Activated naive CD4-positive, alpha-beta T cell treated with anti-CD3 and anti-CD28 coated beads, Interleukin-2, amount 10 ng/mL, durations not matched to agents 7 days and 5 days (primary cell): ENCODE measurements at regions not wholly inside any gene's neighbourhood (a gene's known extent, or its start where the extent isn't known, plus 50 kb on each side); places are given as distances from the start of the nearest gene placed in this dataset.
"Not testable (repeated sequence)": the region's sequence is repeated elsewhere in the genome, so short reads cannot be mapped to it uniquely, and the experiment has no call there.

Source experiments
- CTCF ChIA-PET: fragments of 350-600 bp; sonication (Branson Sonifier 250); formaldehyde crosslinking; loops from one replicate; lab custom pipeline; 2021; ENCODE audit warnings: antibody characterized with exemption; lab: Charles Lee
- DNase-seq: peaks from one replicate; pipeline ENCODE4 v3.0.0-alpha.2; 2020
- H3K27ac Mint-ChIP-seq: one replicate; pipeline ENCODE4 v1.8.0; 2021; ENCODE audit warnings: mild to moderate bottlenecking, moderate library complexity, mixed read lengths
- H3K27me3 Mint-ChIP-seq: one replicate; pipeline ENCODE4 v1.8.0; 2021; ENCODE audit warnings: mild to moderate bottlenecking, mixed read lengths
- H3K36me3 Mint-ChIP-seq: one replicate; pipeline ENCODE4 v1.8.0; 2021; ENCODE audit warnings: mixed read lengths
- H3K4me1 Mint-ChIP-seq: one replicate; pipeline ENCODE4 v1.8.0; 2021; ENCODE audit warnings: mixed read lengths
- H3K4me3 Mint-ChIP-seq: one replicate; pipeline ENCODE4 v1.8.0; 2021; ENCODE audit warnings: mild to moderate bottlenecking, moderate library complexity, mixed read lengths
- H3K9me3 Mint-ChIP-seq: one replicate; pipeline ENCODE4 v1.8.0; 2021; ENCODE audit warnings: mixed read lengths

- Mint-ChIP-seq H3K9me3 (no peaks in the 10 kb centered on the region), H3K4me3 (no peak overlapping the region), H3K4me1 (no peaks in the 10 kb centered on the region), H3K36me3 (no peaks in the 10 kb centered on the region), H3K27ac (no peak overlapping the region), H3K27me3 (no peaks in the 10 kb centered on the region)
- CTCF ChIA-PET = interaction anchor here (0.6 kb wide), 1 partner anchor 94 kb away, joined by 3 read pairs; no protein-coding TSS in a partner anchor
- no peak for DNase-seq
These were observed 515.2 kb downstream of the ZEB2 start for GRCh38 chr2:144004742-144005141.

- Mint-ChIP-seq H3K4me1 (no peaks in the 10 kb centered on the region), H3K27ac (no peak overlapping the region), H3K27me3 (no peaks in the 10 kb centered on the region), H3K4me3 (no peak overlapping the region), H3K36me3 (no peaks in the 10 kb centered on the region), H3K9me3 (no peaks in the 10 kb centered on the region)
- CTCF ChIA-PET = no interaction called here
- no peak for DNase-seq
These were observed 516.4 kb downstream of the ZEB2 start for GRCh38 chr2:144003460-144004075.

DNA sequence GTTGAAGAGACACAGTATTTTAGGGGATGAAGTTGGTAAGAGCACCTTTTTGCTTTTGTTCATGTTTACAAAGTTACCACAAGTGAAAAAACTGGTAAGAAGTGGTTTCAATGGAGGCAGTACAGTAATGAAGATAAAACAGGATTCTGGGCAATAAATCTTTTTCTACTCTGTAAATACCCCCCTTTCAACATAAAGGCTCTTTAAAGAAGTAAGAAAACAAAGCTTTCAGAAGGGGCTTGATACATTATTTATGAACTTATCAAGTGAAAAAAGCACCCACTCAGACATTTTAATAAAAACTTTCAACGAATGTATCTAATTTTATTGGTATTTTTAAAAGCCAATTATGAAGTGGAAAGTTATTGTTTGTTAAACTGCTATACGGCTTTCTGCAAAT, 522.9 kb downstream of the ZEB2 start:
- no peaks in the 10 kb centered on the region for H3K9me3 Mint-ChIP-seq
- no peak overlapping the region for H3K4me3 Mint-ChIP-seq
- no peak for DNase-seq
- H3K27ac Mint-ChIP-seq = no peak overlapping the region
- H3K27me3 Mint-ChIP-seq = no peaks in the 10 kb centered on the region
- H3K36me3 Mint-ChIP-seq = no peaks in the 10 kb centered on the region
- CTCF ChIA-PET = no interaction called here
- no peaks in the 10 kb centered on the region for H3K4me1 Mint-ChIP-seq

GRCh38 chr2:143994961-143995360, 525.0 kb downstream of the ZEB2 start:
- CTCF ChIA-PET = no interaction called here
- H3K27ac Mint-ChIP-seq = no peak overlapping the region
- no peaks in the 10 kb centered on the region for H3K4me1 Mint-ChIP-seq
- DNase-seq = no peak
- H3K27me3 Mint-ChIP-seq = no peaks in the 10 kb centered on the region
- peaks cover 5% of the 10 kb centered on the region for H3K9me3 Mint-ChIP-seq
- H3K4me3 Mint-ChIP-seq = no peak overlapping the region
- no peaks in the 10 kb centered on the region for H3K36me3 Mint-ChIP-seq

- CTCF ChIA-PET, H3K4me3 Mint-ChIP-seq, H3K4me1 Mint-ChIP-seq, H3K36me3 Mint-ChIP-seq, DNase-seq, H3K27me3 Mint-ChIP-seq, H3K9me3 Mint-ChIP-seq, H3K27ac Mint-ChIP-seq: not testable (repeated sequence)
These were observed 528.3 kb downstream of the ZEB2 start for GRCh38 chr2:143991596-143991995.

- H3K27me3 Mint-ChIP-seq = no peaks in the 10 kb centered on the region
- no peak for DNase-seq
- no peaks in the 10 kb centered on the region for H3K36me3 Mint-ChIP-seq
- H3K4me3 Mint-ChIP-seq = no peak overlapping the region
- H3K4me1 Mint-ChIP-seq = no peaks in the 10 kb centered on the region
- CTCF ChIA-PET = no interaction called here
- H3K27ac Mint-ChIP-seq = no peak overlapping the region
- H3K9me3 Mint-ChIP-seq = peaks cover 5% of the 10 kb centered on the region
These were observed 531.8 kb downstream of the ZEB2 start for GRCh38 chr2:143988082-143988481.

- CTCF ChIA-PET = no interaction called here
These were observed 538.5 kb downstream of the ZEB2 start for GRCh38 chr2:143981428-143981827.

DNA sequence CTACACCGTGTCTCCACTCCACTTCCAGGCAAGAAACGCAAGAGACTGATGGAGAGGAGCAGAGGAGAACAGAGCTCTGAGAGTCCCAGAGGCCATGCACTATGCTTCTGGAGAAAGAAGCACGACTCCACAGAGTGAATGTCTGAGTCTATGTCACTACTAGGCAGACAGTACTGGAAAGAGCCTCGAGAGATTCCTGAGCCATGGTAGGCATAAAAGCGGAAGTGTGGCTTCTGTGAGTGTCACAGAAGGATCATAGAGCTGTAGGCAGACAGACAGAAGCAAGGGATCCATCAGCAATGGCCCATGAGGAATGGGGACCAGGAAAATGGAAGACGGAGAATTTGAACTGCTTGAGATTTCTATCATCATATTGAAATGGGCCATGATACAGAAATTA, 542.6 kb downstream of the ZEB2 start:
- Mint-ChIP-seq H3K4me1 (no peaks in the 10 kb centered on the region), H3K27me3 (no peaks in the 10 kb centered on the region), H3K9me3 (no peaks in the 10 kb centered on the region), H3K4me3 (no peak overlapping the region), H3K27ac (no peak overlapping the region), H3K36me3 (no peaks in the 10 kb centered on the region)
- DNase-seq = no peak
- CTCF ChIA-PET = no interaction called here

More at GRCh38 chr2:143981428-143981827, 538.5 kb downstream of the ZEB2 start:
- Mint-ChIP-seq H3K4me3 (no peak overlapping the region), H3K27ac (no peak overlapping the region), H3K4me1 (no peaks in the 10 kb centered on the region), H3K27me3 (no peaks in the 10 kb centered on the region), H3K36me3 (no peaks in the 10 kb centered on the region), H3K9me3 (no peaks in the 10 kb centered on the region)
- DNase-seq = no peak

DNA sequence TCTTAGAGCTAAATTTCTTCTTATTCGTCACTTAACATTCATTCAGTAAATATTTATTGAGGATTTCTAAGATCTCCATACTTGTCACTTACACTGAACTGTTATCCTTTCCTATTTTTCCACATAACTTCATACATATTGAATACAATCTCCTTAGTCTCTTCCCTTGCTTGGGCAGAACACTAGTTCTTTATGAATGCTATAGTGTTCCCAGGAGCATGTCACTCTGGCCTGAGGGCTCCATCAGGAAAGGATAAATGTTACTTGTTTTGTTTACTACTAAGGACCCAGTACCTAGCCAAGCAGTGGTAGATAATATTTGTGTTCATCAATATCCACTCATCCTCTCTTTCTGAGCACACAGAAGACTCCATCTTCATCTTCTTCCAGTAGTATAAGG, 544.7 kb downstream of the ZEB2 start:
- no peaks in the 10 kb centered on the region for H3K9me3 Mint-ChIP-seq
- no peak overlapping the region for H3K4me3 Mint-ChIP-seq
- DNase-seq = no peak
- no peaks in the 10 kb centered on the region for H3K36me3 Mint-ChIP-seq
- no peaks in the 10 kb centered on the region for H3K4me1 Mint-ChIP-seq
- CTCF ChIA-PET = no interaction called here
- H3K27me3 Mint-ChIP-seq = no peaks in the 10 kb centered on the region
- H3K27ac Mint-ChIP-seq = no peak overlapping the region

DNA sequence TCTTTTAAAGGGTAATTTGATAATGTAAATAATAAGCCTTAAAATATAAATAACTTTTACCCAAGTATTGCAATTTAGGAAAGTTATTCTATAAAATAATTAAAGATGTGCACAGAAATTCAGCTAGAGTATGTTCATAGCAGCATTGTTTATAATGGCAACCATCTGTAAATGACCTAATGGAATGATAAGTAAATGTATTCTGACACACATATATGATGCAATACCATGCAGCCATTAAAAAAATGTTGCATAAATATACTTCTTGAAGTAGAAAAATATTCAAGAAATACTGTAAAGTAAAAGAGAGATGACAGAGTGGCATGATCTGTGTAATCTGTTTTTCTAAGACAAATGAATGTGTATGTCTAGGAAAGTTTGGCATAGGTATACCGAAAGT, 545.7 kb downstream of the ZEB2 start:
- no peak for DNase-seq
- CTCF ChIA-PET = no interaction called here
- H3K36me3 Mint-ChIP-seq = no peaks in the 10 kb centered on the region
- no peak overlapping the region for H3K4me3 Mint-ChIP-seq
- H3K4me1 Mint-ChIP-seq = no peaks in the 10 kb centered on the region
- H3K27me3 Mint-ChIP-seq = no peaks in the 10 kb centered on the region
- no peaks in the 10 kb centered on the region for H3K9me3 Mint-ChIP-seq
- H3K27ac Mint-ChIP-seq = no peak overlapping the region

DNA sequence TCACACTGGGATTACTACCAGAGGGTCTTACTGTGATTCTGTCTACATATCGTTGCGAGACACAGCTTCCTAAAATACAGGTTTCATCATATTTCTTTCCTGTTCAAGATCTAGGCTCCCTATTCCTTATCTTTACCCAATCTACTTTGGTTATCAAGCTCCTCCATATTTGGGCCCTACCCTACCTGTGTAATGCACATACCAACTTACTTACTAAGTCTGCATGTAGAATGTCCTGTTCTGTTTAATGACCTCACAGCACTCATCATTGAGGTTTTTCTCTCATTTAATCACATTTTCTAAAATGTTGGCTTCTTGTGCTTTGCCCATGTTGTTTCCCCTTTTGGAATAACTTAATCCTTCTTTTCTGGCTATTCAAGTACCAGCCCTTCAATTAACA, 551.1 kb downstream of the ZEB2 start:
- Mint-ChIP-seq H3K4me3 (no peak overlapping the region), H3K9me3 (no peaks in the 10 kb centered on the region), H3K36me3 (no peaks in the 10 kb centered on the region), H3K27me3 (no peaks in the 10 kb centered on the region), H3K27ac (no peak overlapping the region), H3K4me1 (no peaks in the 10 kb centered on the region)
- CTCF ChIA-PET = no interaction called here
- no peak for DNase-seq

GRCh38 chr2:143968360-143968759, 551.6 kb downstream of the ZEB2 start:
- no peaks in the 10 kb centered on the region for H3K36me3 Mint-ChIP-seq
- H3K27ac Mint-ChIP-seq = no peak overlapping the region
- no peaks in the 10 kb centered on the region for H3K4me1 Mint-ChIP-seq
- no peaks in the 10 kb centered on the region for H3K27me3 Mint-ChIP-seq
- no peak overlapping the region for H3K4me3 Mint-ChIP-seq
- CTCF ChIA-PET = no interaction called here
- no peak for DNase-seq
- H3K9me3 Mint-ChIP-seq = no peaks in the 10 kb centered on the region

- no peak for DNase-seq
- Mint-ChIP-seq H3K9me3 (no peaks in the 10 kb centered on the region), H3K4me3 (no peak overlapping the region), H3K27ac (no peak overlapping the region), H3K4me1 (no peaks in the 10 kb centered on the region), H3K36me3 (no peaks in the 10 kb centered on the region), H3K27me3 (no peaks in the 10 kb centered on the region)
- CTCF ChIA-PET = no interaction called here
These were observed 554.3 kb downstream of the ZEB2 start for GRCh38 chr2:143965493-143966164.

DNA sequence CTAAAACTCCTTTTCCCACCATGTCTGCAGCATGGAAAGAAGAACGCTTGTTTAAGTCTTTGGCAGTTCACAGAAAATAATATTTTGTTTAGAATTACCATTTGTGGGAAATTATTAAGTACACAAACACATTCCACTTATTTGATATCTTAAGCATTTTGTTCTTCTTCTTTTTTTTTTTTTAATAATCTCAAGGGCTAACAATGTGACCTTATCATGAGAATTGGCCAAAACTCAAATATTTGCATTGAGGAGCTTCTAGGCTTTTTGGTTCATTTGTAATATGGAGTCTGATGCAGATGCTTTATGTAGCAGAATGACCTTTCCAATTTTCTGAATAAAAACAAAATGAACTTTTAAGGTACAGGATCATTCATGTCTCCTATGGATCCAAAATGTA, 555.0 kb downstream of the ZEB2 start:
- Mint-ChIP-seq H3K27me3 (no peaks in the 10 kb centered on the region), H3K36me3 (no peaks in the 10 kb centered on the region), H3K27ac (no peak overlapping the region), H3K4me3 (no peak overlapping the region), H3K9me3 (no peaks in the 10 kb centered on the region), H3K4me1 (no peaks in the 10 kb centered on the region)
- CTCF ChIA-PET = no interaction called here
- no peak for DNase-seq

DNA sequence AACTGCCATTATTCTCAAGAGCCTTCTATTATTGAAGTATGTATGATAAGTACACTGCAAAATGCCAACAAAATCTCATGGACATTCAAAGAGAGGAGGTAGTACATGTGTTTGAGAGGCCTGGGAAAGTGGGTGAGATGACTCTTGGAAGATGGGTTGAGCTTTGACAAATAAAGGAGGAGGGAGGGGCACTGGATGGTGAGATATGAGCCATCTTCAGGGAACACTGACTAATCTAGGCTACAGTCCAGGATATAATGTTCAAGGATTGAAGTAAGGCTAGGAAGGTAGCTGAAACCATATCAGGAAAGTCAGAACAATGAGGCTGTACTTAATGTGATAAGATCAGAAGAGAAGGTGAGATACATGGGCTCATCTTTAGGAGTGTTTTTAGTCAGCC, 559.7 kb downstream of the ZEB2 start:
- no peak for DNase-seq
- Mint-ChIP-seq H3K9me3 (no peaks in the 10 kb centered on the region), H3K27ac (no peak overlapping the region), H3K36me3 (no peaks in the 10 kb centered on the region), H3K4me3 (no peak overlapping the region), H3K4me1 (no peaks in the 10 kb centered on the region), H3K27me3 (no peaks in the 10 kb centered on the region)
- CTCF ChIA-PET = no interaction called here
